HuH-7.5 (cell line): ENCODE measurements at regions not wholly inside any gene's neighbourhood (a gene's known extent, or its start where the extent isn't known, plus 50 kb on each side); places are given as distances from the start of the nearest gene placed in this dataset.
"Not testable (repeated sequence)": the region's sequence is repeated elsewhere in the genome, so short reads cannot be mapped to it uniquely, and the experiment has no call there.

ENCODE experiments used
- DNase-seq: peaks from one replicate; pipeline ENCODE4 v3.0.0; 2011; ENCODE audit warnings: low spot score

DNA sequence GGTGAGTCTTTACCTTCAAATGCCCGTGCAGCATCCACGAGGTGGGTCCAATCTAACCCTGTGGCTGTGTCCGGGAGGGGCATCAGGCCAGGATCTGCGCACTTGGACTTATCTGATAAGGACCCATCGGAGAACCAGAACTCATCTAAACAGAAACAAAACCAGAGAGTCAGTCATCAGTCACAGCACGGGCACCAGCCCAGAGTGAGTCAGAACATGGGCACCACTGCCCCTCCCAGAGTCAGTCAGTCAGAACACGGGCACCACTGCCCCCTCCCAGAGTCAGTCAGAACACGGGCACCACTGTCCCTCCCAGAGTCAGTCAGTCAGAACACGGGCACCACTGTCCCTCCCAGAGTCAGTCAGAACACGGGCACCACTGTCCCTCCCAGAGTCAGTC, 214.5 kb downstream of the SIPA1L2 start:
- not testable (repeated sequence) for DNase-seq

DNA sequence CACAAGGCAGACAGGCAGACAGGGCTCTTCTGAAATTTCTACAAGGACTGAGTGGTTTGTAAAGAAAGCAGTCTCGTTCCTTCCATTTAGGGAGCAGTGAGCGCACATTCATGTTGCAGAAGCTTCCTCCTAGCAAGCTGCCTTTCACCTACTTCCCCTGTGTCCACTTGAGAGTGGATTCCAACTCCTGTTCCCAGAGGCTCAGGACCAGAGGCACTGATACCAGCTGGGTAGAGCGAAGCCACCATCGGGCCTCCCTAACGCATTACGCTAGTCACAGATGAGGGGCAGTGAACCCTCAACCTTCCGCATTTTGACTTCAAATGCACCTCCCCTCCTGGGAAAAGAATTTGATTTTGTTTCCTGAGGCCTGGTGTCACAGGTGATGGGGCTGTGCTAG, 215.8 kb downstream of the SIPA1L2 start:
- no peak for DNase-seq

DNA sequence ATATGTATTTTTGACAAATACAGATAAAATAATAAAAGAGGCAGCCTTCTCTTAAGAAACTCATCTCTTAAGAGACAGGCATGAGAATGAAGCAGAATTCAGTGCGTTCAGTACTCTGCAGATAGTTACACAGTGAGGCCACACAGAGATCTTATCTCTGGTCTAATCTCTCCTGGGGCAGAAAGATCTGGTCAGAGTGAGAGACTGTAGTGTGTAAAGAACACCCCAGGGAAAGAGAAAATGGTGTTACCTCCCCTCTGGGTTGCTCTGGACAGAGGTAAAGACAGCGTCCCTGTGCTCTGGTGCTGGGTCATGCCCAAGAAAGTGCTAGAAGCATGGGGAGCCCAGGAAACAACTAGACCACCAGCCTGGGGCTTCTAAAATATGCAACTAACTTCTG, 216.3 kb downstream of the SIPA1L2 start:
- no peak for DNase-seq

DNA sequence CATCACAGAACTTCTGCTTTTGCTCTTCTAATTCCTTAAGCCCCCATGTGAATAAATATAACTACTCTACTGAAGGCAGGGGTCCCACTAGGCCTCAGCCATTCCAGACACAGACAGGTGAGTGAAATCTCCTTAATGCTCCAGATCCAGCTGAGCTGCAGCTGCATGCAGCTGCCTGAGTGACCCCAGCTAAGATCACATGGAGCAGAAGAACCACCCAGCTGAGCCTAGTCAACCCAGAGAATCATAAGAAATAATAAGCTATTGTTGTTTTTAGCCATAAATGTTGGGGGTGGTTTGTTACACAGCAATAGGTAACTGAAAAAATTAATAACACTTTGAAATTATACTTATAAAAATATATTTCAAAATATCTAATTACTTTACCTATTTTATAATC, 220.3 kb downstream of the SIPA1L2 start:
- DNase-seq = no peak

DNA sequence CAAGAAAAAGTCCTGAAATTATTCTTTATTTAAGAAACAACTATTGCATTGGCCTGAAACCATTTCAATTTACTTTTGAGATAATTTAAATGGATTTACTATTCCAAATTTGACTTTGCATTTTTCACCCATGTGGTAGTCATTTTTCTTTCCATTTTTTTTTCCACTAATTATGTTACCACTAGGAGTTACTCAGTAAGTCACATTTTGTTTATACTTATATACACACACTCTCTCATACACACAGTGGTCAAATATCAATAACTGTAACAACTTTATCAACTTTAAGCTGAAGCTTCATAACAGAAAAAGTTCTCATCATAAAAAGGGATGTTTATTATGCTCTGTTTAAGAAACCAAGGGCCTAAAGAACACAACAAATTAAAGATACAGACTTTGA, 222.8 kb downstream of the SIPA1L2 start:
- no peak for DNase-seq

DNA sequence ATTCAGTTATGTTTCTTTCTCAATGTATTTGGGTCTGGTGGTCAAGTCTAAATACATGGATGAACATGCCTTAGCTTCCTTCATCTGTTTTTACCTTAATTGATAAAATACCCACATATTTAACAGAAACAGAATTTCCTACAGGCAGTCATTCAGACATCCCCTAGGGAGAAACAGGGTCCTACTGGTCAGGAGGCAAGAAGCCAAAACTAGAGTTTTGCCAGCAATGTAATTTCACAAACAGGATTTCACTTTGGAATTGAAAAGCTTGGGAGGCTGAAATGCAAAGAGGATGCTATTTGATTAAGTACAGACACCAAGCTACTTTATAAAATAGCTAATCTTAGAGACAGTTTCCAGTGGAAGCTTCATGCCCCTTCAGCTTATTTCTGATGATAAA, 224.2 kb downstream of the SIPA1L2 start:
- DNase-seq = no peak

DNA sequence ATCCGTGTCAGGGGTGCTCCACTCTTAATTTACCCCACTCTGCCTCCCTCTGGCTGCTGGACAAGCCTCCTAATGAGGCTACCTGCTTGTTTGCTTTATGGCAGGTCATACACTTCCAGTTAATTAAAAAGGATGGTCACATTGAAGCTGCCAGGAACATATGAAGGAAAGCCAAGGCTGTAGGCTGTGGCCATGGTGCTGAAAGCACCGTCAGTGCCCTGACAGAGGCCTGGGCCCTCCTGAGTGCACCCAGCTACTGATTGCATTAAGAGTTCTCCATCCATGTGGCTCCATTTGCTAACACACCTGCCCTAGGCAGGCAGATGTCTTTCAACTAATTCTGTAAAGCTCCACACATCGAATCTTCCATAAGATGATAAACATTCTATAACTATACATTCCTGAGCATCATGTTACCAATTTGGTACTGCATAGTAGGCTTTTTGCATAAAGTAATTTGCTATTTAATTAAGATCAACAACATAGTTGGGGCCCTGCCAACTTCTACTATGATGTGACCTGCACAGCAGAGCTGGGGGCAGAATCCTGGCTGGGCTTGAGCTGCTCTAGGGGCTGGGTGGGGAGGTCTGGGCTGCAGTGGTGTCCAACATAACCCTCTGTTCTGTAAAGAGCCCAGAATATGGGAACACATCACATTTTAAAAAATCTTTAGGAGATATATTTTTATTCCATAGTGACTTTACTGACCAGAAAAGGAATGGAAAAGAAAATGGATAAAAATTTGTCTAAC, 224.8 kb downstream of the SIPA1L2 start:
- no peak for DNase-seq

DNA sequence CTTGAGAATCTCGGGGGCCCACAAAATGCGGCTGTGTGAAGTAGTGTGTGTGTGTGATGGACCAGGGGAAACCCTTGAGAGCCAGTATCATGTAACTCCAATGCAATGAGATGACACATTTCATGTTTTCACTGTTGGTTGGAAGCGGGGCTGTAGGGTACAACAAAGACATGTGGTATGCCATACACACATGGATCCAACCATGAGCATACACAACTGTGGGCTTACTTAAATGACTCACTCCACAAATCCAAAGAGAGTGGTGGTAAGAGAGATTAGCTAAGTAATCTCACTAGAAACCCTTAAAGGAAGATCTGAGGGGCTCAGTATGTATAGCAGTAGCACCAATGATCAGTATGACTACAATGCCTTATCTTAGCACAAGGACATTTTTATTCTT, 225.7 kb downstream of the SIPA1L2 start:
- DNase-seq = no peak

DNA sequence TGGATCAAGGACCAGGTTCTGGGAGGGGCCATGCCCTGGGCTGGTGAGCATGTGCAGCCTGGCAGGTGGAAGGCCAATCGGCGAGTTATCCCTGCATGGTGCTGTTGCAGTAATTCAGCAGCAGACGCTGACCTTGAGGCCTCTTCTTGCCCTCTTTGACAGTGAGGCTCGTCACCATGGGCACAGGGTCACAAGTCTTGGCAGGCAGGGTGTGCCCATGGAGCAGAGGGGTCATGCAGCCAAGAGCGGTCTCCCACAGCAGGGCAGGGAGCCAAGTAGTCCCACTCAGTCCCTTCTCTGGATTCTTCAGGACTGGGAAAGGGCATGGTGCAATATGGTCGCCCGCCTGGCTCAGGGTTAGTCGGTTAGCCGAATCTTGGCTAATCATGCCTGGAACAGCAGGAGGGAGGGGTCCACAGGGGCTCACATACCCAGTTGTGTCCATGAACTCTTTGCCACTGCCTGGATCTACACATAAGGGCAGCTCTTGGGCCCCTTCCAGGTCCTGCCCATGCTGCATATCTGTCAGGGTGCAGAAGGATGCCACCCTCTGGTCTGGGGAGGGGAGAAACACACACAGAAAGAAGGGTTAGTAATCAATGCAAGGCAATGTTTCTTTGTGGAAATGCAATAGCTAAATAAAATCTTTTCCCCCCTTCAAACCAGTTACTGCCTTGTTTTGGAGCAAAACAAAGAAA, 226.8 kb downstream of the SIPA1L2 start:
- no peak for DNase-seq

DNA sequence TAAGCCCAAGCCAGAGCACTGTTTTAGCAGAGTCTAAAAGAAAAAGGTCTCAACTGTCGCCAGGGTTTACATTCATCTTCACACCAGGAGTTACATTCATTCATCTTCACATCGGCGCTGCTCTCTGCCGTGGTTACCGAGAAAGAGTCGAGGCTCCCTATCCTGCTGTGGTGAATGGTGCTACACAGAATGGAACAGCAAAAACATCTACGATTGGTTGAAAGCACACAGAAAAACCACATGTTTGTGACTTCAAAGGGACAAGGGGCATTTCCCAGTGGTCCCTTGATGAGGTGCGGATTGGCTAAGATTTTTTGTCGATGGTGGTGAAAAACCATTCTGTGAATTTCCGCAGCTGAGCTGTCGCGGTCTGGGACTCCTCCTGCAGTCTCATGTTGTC, 231.1 kb downstream of the SIPA1L2 start:
- no peak for DNase-seq

DNA sequence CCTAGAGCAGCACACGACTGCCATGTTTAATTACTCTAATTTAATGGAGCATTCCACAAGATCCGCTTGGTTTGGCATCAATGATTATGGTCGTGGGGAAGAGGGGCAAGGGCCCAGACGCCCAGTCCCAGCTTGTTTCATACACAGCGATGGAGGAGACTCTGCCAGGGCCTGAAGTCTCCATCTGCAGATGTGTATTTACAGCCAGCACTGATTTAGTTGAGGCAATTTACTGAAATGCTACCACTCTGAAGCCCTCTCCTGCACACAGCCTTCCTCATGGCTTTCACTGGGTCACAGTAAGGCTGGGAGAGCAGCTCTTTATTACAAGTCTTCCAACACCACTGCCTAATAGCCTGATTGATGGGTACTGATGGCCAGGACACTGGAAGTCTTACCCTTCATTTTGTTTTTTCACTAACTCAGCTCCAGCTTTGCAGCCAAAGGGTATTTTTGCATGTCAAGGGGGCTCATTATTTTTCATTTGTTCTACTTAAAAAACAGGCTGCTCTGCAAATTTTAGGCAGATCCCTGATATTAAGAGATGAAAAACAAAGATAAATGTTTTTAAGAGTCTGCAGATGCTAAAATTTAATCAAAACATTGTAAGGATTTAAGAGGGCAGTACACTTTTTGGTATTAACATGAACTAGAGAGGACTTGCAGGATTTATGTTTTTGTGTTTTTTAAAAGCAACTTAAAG, 236.3 kb downstream of the SIPA1L2 start:
- DNase-seq = no peak

DNA sequence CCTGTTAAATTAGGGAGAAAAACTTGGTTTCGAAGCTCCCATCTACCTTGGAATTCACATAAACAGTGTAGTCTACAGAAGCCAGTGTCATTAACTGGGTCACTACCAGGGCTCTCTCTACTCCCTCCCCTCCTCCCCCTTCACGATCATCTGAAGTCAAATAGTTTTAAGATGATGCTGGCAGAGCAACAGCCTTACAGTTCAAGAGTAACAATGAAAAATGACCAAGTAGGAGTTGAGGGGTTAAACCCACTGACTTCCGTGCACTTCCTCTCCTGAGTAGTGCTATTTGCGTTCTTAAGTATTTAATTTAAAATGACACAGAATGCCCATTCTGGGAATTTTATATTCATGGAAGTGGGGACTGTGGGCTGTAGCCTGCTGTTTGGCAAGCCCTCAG, 236.9 kb downstream of the SIPA1L2 start:
- DNase-seq = no peak

DNA sequence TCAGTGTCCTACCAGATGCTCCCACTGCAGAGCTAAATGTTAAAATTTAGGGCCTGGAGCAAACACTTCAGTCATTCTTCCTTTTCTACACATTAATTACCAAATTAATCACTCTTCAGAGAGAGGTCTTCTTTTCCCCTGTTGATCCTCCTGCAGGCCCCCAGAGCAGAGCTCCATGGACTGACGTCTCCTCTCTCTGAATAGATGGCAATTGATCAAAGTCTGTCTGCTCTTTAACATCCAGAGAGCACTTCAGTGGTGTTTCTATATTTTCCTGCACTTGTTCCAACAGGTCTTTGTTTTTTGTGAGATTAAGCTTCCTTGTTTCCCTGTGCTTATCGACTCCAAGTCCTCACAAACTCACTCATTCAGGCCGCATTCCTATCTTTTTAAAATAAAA, 239.3 kb downstream of the SIPA1L2 start:
- no peak for DNase-seq

DNA sequence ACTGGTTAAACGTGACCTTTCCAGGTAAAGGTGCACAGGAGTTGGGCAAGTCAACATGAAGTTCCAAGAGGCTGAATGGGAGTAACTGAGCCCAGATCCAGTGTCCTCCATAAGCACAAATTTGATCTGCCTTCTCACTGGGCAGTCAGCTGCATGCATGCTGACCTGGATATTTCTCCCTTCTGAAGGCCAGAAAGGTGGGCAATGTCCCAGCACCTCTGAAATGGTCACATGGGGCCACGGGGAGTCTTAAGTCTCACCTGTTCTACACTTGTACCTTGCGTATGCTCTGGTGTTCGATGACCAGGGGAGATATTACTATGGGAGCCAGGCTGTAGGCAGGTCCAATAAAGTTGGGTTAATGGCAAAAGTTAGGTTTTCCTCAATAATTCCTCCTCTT, 240.2 kb downstream of the SIPA1L2 start:
- DNase-seq = no peak

DNA sequence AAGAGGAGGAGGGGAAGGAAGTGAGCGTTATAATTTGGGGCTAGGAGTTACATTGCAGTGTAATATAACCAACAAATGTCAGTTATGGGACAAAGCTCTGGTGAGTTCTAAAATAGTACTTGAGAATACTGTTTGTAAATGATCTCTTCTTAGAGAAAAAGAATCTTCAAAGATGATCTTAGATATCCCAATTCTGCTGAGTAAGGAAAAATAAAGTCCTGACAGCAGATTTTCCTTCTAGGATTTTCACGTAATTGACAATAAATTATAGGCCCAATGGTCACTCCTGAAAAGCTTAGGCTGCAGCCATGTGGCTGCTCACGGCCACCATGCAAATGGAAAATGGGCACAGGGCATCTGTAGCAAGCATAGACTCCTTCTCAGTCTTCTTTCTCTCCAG, 241.6 kb downstream of the SIPA1L2 start:
- DNase-seq = no peak

DNA sequence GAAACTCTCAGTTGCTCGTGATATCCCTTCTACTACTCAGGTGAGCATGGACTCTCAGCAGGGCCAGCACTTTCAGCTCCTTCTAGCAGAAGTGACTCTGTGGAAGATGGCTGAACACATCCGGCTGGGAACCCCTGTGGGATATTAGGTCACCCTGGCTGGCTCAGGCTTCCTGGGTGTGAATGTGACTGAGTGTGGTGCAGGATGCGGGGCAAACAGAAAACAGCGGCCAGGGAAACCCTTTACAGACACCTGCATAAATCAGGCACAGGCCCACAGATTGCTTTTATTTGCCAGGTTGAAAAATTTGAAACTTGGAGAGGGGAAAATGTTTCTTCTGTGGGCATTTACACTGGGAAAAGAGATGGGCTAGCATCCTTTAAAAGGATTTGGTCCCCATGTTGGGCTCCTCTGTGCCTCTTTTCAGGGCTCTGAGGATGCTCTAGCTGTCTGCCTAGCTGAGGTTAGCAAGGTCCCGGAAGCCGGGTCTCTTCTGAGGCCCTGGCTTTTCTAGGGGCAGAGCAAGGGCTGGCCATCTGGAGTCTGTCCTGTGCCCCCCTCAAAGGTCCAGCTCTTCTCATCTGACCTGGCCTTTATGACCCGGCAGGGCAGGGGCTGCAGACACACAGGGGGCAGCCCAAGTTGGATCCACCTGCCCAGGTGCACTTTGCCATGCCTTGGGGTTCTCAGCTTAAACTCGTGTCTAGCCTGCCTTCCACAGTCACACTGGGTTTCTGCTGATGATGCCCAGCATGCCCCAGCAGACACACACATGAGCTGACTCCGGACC, 243.0 kb downstream of the SIPA1L2 start:
- DNase-seq = no peak

DNA sequence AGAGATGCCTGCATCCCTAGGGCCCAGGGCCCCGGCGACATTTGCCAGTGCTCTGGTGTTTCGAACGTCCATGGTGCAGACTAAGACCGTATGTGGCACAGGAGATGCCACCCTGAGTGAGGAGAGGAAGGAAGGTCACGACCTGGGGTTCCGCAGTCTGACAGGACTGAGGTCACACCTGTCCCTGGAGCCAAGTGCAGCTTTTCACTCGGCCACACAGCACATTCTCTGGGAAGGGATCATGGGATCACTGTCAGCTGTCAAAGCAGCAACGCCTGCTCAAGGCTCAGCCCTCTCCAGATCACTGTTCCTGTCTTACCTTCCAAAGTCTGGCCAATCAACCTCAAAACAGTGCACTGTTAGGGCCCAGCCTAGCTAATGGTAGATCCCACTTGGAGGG, 243.6 kb downstream of the SIPA1L2 start:
- no peak for DNase-seq

DNA sequence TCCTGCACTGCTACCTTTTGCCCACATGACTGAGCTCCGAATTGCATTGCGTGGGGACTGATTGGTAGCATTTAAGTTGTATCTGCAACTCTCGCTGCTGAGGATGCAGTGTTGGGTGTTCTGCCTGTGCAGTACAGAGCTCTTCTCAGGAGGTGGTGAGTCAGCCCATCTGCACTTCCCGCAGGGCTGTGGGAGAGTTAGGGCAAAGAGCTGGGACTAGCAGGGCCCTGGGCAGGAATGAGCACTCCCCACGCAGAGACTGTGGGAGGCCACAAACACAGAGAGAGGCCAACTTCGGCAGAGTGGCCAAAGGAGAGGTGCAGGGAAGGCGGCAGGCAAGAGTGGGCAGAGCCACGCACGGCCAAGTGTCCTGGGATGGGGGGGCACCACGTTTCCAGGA, 244.7 kb downstream of the SIPA1L2 start:
- DNase-seq = no peak

DNA sequence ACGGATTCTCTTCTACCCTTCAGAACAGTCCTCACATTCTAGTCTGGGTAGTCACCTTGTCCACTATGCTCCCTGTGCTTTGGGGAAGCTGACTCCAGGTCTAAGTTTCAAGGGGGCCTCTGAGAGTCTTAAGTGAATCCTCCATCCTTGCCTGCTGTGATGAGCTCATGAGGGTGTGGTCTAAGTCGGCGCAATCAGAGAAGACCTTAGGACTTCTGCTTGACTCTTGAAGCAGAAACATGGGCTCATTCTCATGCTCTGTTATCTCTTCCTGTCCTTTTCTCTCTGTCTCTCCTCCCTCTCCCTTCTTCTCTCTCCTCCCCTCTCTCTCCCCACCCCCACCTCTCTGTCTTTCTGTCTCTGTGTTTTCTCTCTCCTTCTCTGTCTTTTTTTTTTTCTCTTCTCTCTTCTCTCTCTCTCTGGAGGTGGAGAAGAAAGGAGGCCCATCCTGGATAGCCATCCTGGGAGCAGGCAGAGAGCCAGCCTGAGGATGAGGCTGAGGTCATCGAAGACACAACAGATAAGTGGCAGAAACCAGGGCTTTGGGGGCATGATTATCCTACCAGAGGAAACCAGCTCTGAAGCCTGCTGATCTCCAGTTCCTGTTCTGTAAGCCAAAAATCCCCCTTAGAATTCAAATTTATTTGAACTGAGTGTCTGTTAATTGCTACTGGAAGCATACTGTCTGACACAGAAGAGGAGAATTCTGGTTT, 245.6 kb downstream of the SIPA1L2 start:
- no peak for DNase-seq

DNA sequence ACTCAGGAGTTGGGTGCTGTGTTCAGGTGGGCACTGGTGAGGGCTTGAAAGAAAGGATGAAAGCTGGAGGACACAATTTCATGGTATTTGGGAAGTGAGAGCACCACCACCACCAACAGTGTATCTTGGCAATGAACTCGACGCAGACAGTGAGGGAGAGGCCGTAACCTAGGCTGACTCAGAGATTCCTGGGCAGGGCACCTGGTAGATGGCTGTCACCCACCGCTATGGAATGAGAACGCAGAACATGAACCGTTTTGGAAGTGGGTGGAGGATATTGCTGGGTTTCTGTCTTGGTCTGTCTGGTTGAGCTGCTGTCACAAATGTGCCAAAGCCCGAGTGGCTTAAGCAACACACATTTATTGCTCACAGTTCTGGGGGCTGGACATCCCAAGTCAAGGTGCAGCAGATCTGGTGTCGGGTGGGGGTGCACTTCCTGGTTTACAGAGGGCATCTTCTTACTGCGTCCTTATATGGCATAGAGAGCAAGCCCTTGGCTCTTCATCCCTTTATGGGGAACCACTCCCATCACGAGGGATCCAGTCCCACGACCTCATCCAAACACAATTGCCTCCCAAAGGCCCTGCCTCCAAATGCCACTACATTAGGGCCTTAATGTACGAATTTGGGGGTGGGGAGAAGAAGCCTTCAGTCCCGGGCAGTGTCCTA, 246.3 kb downstream of the SIPA1L2 start:
- DNase-seq = no peak

DNA sequence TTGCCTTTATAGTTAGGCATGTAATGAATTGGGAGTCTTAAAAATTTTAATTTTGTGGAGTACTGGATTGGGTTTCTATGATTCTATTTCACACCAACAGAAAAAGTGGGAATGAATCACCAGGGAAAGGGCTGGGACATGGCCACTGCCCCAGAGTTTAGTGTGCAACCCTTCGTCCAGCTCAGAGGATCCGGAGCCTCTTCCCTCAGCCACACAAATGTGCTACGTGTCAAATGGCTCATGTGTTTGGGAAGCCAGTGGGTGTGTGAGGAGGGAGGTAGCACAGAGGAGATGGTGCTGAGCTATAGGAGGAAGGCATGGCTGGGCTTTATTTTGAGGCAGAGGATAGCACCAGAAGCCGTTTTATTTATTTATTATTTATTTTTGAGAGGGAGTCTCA, 247.3 kb downstream of the SIPA1L2 start:
- DNase-seq = no peak
